ENCODE measurements at regions not wholly inside any gene's neighbourhood (a gene's known extent, or its start where the extent isn't known, plus 50 kb on each side); places are given as distances from the start of the nearest gene placed in this dataset.

- TF ChIP-seq POLR2A (IDR thresholded peaks at IDR 0.05; ENCODE audit: extremely low read depth, insufficient read length) = no peak
- TF ChIP-seq CTCF (IDR thresholded peaks at IDR 0.05; ENCODE audit: low read depth, low read length) = no peak
- no peak for TF ChIP-seq MAX (IDR thresholded peaks at IDR 0.05; ENCODE audit: low read depth, low read length)
- TF ChIP-seq MYC (IDR thresholded peaks at IDR 0.05; ENCODE audit: low read depth, low read length) = no peak
These were observed 84.5 kb upstream of the MANSC4 start for GRCh38 chr12:27864521-27864920.

All from NB4 (cell line).